Activated naive CD4-positive, alpha-beta T cell treated with anti-CD3 and anti-CD28 coated beads, Interleukin-2, amount 50 U/mL, for 16 hours (primary cell): ENCODE measurements at regions not wholly inside any gene's neighbourhood (a gene's known extent, or its start where the extent isn't known, plus 50 kb on each side); places are given as distances from the start of the nearest gene placed in this dataset.
"Not testable (repeated sequence)": the region's sequence is repeated elsewhere in the genome, so short reads cannot be mapped to it uniquely, and the experiment has no call there.

ENCODE experiments used
- DNase-seq: peaks from one replicate; pipeline ENCODE4 v3.0.0-alpha.2; 2020

- DNase-seq: no peak
These were observed 405.5 kb downstream of the RAP2B start for GRCh38 chr3:153567556-153567955.

GRCh38 chr3:153570481-153570880 lies 408.5 kb downstream of the RAP2B start:
- not testable (repeated sequence) for DNase-seq

GRCh38 chr3:153572165-153572564 lies 410.1 kb downstream of the RAP2B start:
- DNase-seq: no peak

- no peak for DNase-seq
These were observed 410.6 kb downstream of the RAP2B start for GRCh38 chr3:153572654-153573053.

- no peak for DNase-seq
These were observed 411.5 kb downstream of the RAP2B start for GRCh38 chr3:153573481-153573880.

- no peak for DNase-seq
These were observed 412.4 kb downstream of the RAP2B start for GRCh38 chr3:153574445-153574844.

GRCh38 chr3:153577059-153577736 lies 415.2 kb downstream of the RAP2B start:
- DNase-seq: no peak

- no peak for DNase-seq
These were observed 416.0 kb downstream of the RAP2B start for GRCh38 chr3:153578046-153578445.

GRCh38 chr3:153590051-153590450 lies 428.0 kb downstream of the RAP2B start:
- DNase-seq: no peak

GRCh38 chr3:153591561-153592245 lies 429.7 kb downstream of the RAP2B start:
- DNase-seq: no peak

GRCh38 chr3:153595186-153595815 lies 433.3 kb downstream of the RAP2B start:
- DNase-seq: no peak

- no peak for DNase-seq
These were observed 434.4 kb downstream of the RAP2B start for GRCh38 chr3:153596401-153596800.

- no peak for DNase-seq
These were observed 437.7 kb downstream of the RAP2B start for GRCh38 chr3:153599685-153600084.

- DNase-seq: no peak
These were observed 438.9 kb downstream of the RAP2B start for GRCh38 chr3:153600896-153601295.

- no peak for DNase-seq
These were observed 439.4 kb downstream of the RAP2B start for GRCh38 chr3:153601374-153601853.

GRCh38 chr3:153602801-153603200 lies 440.8 kb downstream of the RAP2B start:
- DNase-seq: no peak

GRCh38 chr3:153614140-153614539 lies 452.1 kb downstream of the RAP2B start:
- no peak for DNase-seq

- no peak for DNase-seq
These were observed 452.5 kb downstream of the RAP2B start for GRCh38 chr3:153614563-153614962.

- DNase-seq: no peak
These were observed 453.8 kb downstream of the RAP2B start for GRCh38 chr3:153615863-153616262.

GRCh38 chr3:153617463-153617862 lies 455.4 kb downstream of the RAP2B start:
- DNase-seq: no peak

- no peak for DNase-seq
These were observed 456.1 kb downstream of the RAP2B start for GRCh38 chr3:153618176-153618575.

- DNase-seq: no peak
These were observed 457.2 kb downstream of the RAP2B start for GRCh38 chr3:153619268-153619667.

- DNase-seq: no peak
These were observed 459.9 kb downstream of the RAP2B start for GRCh38 chr3:153621953-153622352.

- DNase-seq: no peak
These were observed 461.8 kb downstream of the RAP2B start for GRCh38 chr3:153623834-153624233.
